RWPE1 (cell line): ENCODE measurements at regions not wholly inside any gene's neighbourhood (a gene's known extent, or its start where the extent isn't known, plus 50 kb on each side); places are given as distances from the start of the nearest gene placed in this dataset.

Experiments
- CTCF ChIA-PET: fragments of 350-600 bp; sonication (Branson Sonifier 250); formaldehyde crosslinking; extraction: SDS; loops from one replicate; lab custom pipeline; 2021; lab: Yijun Ruan, JAX
- POLR2A ChIA-PET: fragments of 400-600 bp; formaldehyde crosslinking; extraction: SDS; loops from one replicate; lab custom pipeline; 2020; ENCODE audit warnings: antibody characterized with exemption; ENCODE audit not compliant: low non-redundant PET; lab: Yijun Ruan, JAX
- DNase-seq: peaks from one replicate; pipeline ENCODE4 v3.0.0; 2012; ENCODE audit warnings: low spot score
- H3K27ac ChIP-seq: fragments of 450-650 bp; 2 replicates; pipeline ENCODE4 v1.5.1; 2017
- CTCF ChIP-seq: fragments of 450-650 bp; conservative IDR thresholded peaks from 2 replicates; pipeline ENCODE4 v1.5.1; 2017; ENCODE audit warnings: low read depth, mild to moderate bottlenecking

- CTCF ChIA-PET, result no interaction called here
These were observed 909.8 kb downstream of the METTL15 start for GRCh38 chr11:29017941-29018340.

GRCh38 chr11:29012507-29012906 lies 904.3 kb downstream of the METTL15 start:
- CTCF ChIA-PET, result no interaction called here
- DNase-seq, result no peak
- H3K27ac ChIP-seq, result no peak overlapping the region
- no peak for TF ChIP-seq CTCF
- POLR2A ChIA-PET, result no interaction called here

More at GRCh38 chr11:29017941-29018340, 909.8 kb downstream of the METTL15 start:
- no peak for TF ChIP-seq CTCF
- no peak overlapping the region for H3K27ac ChIP-seq
- no peak for DNase-seq
- POLR2A ChIA-PET, result no interaction called here

- ChIA-PET POLR2A (no interaction called here), CTCF (no interaction called here)
These were observed 901.2 kb downstream of the METTL15 start for GRCh38 chr11:29009426-29009825.

GRCh38 chr11:29008481-29008880 lies 900.3 kb downstream of the METTL15 start:
- no peak for TF ChIP-seq CTCF
- POLR2A ChIA-PET, result no interaction called here
- CTCF ChIA-PET, result no interaction called here
- DNase-seq, result no peak
- H3K27ac ChIP-seq, result no peak overlapping the region

More at GRCh38 chr11:29009426-29009825, 901.2 kb downstream of the METTL15 start:
- DNase-seq, result no peak
- no peak for TF ChIP-seq CTCF
- H3K27ac ChIP-seq, result no peak overlapping the region

GRCh38 chr11:29006668-29007067 lies 898.5 kb downstream of the METTL15 start:
- H3K27ac ChIP-seq, result no peak overlapping the region
- ChIA-PET POLR2A (no interaction called here), CTCF (interaction anchor here (1.7 kb wide), 1 partner anchor 13 kb away, joined by 7 read pairs; no protein-coding TSS in a partner anchor)
- TF ChIP-seq CTCF, result no peak
- DNase-seq, result no peak

GRCh38 chr11:29005401-29005980 lies 897.3 kb downstream of the METTL15 start:
- ChIA-PET CTCF (interaction anchor here (1.7 kb wide), 1 partner anchor 14 kb away, joined by 7 read pairs; no protein-coding TSS in a partner anchor), POLR2A (no interaction called here)
- no peak for DNase-seq
- no peak overlapping the region for H3K27ac ChIP-seq
- TF ChIP-seq CTCF, result no peak
